ENCODE measurements at regions not wholly inside any gene's neighbourhood (a gene's known extent, or its start where the extent isn't known, plus 50 kb on each side); places are given as distances from the start of the nearest gene placed in this dataset.

DNA sequence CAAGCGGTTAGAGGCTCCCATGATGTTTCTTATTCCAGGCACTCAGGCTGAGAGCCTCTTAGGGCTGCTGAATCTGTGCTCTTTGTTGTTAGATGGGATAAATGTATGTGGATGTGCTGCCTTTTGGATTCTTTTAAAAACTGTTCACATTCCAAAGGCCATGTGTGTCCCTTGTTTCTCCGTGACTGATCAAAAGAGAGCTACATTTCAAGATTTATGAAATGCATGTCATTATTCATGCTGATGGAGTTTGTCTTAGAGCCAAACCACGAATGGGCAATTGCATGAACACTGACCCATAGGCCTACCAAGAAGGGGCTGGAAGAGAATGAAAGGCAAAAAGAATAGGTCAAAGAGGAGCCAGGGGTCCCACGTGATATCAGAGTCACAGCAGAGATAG lies 104.9 kb upstream of the TSHZ2 start:
- no peak overlapping the region for H2AK5ac ChIP-seq (ENCODE audit: low read depth, low read length)
- H3K56ac ChIP-seq (ENCODE audit: extremely low read depth, insufficient read depth, low read length) = no peak overlapping the region
- ChIA-PET POLR2A (ENCODE audit: unreplicated experiment) (no interaction called here), CTCF (no interaction called here)
- intact Hi-C loops (cut with micrococcal nuclease) = no loop called here
- dilution Hi-C loops (cut with HindIII; ENCODE audit: low sequenced_read_pairs, unreplicated experiment) = no loop called here
- H3K79me1 ChIP-seq (ENCODE audit: low read depth in 1 of 2, low read length in 2 of 2) = no peaks in the 10 kb centered on the region
- no peak for ATAC-seq (ENCODE audit: low read depth)
- WGBS, 2 experiments (ENCODE audit: extremely low coverage in 2 of 2, insufficient read length in 1 of 2) = no CpG with 5 or more reads among the region's 4 CpGs
- DNase-seq = no peak
- H3K9me1 ChIP-seq (ENCODE audit: insufficient read depth, low read length) = no peaks in the 10 kb centered on the region
- H3K18ac ChIP-seq (ENCODE audit: low read depth, low read length) = no peak overlapping the region
- no peaks in the 10 kb centered on the region for H3K27me3 ChIP-seq (ENCODE audit: control insufficient read depth, insufficient read depth, low read length)
- no peak overlapping the region for H4K8ac ChIP-seq (ENCODE audit: low read depth in 2 of 2, low read length in 2 of 2)
- no peak overlapping the region for H2BK20ac ChIP-seq (ENCODE audit: low read depth, low read length)
- H3K27ac ChIP-seq (ENCODE audit: insufficient read depth, low read length) = no peak overlapping the region
- H3K9me3 ChIP-seq (ENCODE audit: control insufficient read depth, insufficient read depth, low read length) = peaks cover 4% of the 10 kb centered on the region; the same call in 1 of the 2 replicates
- no peak overlapping the region for H4K91ac ChIP-seq (ENCODE audit: insufficient read depth, low read depth, low read length)
- no peak overlapping the region for H3K23ac ChIP-seq (ENCODE audit: low read depth, low read length)
- no peak overlapping the region for H3K4me2 ChIP-seq (ENCODE audit: low read depth, low read length)
- H2BK15ac ChIP-seq (ENCODE audit: low read depth, low read length) = no peak overlapping the region
- H3K14ac ChIP-seq (replicated peaks; ENCODE audit: low read depth, low read length) = no peak overlapping the region
- no peaks in the 10 kb centered on the region for H4K20me1 ChIP-seq (ENCODE audit: insufficient read depth, low read length)
- H2BK5ac ChIP-seq (ENCODE audit: low read depth, low read length, poor library complexity, severe bottlenecking) = no peak overlapping the region
- no peak overlapping the region for H2BK120ac ChIP-seq (ENCODE audit: low read depth, low read length)
- no peak overlapping the region for H3K9ac ChIP-seq (ENCODE audit: low read depth, low read length)
- H3K36me3 ChIP-seq (ENCODE audit: control insufficient read depth, insufficient read depth, low read length) = no peaks in the 10 kb centered on the region
- H3K4me3 ChIP-seq (ENCODE audit: insufficient read depth, low read depth, low read length) = no peak overlapping the region
- H3K4ac ChIP-seq (ENCODE audit: low read depth, low read length) = no peak overlapping the region
- no peak overlapping the region for H4K5ac ChIP-seq (ENCODE audit: low read depth, low read length)
- TF ChIP-seq RAD21 (IDR thresholded peaks at IDR 0.05; ENCODE audit: low read length) (no peak), RCOR1 (IDR thresholded peaks at IDR 0.05; ENCODE audit: insufficient replicate concordance, low read length) (no peak), RFX5 (IDR thresholded peaks at IDR 0.05; ENCODE audit: low read depth, low read length) (no peak), CHD1 (IDR thresholded peaks at IDR 0.05; ENCODE audit: low read depth, low read length) (no peak), CEBPB (IDR thresholded peaks at IDR 0.05; ENCODE audit: low read depth, low read length) (no peak), FOS (IDR thresholded peaks at IDR 0.05; ENCODE audit: low read depth, low read length) (no peak), MAFK (IDR thresholded peaks at IDR 0.05; ENCODE audit: low read depth, low read length) (no peak)
- TF ChIP-seq, protein P1, sequence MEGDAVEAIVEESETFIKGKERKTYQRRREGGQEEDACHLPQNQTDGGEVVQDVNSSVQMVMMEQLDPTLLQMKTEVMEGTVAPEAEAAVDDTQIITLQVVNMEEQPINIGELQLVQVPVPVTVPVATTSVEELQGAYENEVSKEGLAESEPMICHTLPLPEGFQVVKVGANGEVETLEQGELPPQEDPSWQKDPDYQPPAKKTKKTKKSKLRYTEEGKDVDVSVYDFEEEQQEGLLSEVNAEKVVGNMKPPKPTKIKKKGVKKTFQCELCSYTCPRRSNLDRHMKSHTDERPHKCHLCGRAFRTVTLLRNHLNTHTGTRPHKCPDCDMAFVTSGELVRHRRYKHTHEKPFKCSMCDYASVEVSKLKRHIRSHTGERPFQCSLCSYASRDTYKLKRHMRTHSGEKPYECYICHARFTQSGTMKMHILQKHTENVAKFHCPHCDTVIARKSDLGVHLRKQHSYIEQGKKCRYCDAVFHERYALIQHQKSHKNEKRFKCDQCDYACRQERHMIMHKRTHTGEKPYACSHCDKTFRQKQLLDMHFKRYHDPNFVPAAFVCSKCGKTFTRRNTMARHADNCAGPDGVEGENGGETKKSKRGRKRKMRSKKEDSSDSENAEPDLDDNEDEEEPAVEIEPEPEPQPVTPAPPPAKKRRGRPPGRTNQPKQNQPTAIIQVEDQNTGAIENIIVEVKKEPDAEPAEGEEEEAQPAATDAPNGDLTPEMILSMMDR (conservative IDR thresholded peaks at IDR 0.05; ENCODE audit: low read depth, low read length) = no peak
- in situ Hi-C loops (cut with MboI; ENCODE audit: low sequenced_read_pairs) = no loop called here
- H3K4me1 ChIP-seq (ENCODE audit: control insufficient read depth, insufficient read depth, low read length) = no peaks in the 10 kb centered on the region
- no peak overlapping the region for H2AFZ ChIP-seq (replicated peaks; ENCODE audit: low read length, poor library complexity)
- H2AK9ac ChIP-seq (replicated peaks; ENCODE audit: low read depth, low read length, poor library complexity) = no peak overlapping the region
- no TSS peak for BruUV-seq (replicated peaks)

Measured in IMR-90 (cell line).